ENCODE measurements at regions not wholly inside any gene's neighbourhood (a gene's known extent, or its start where the extent isn't known, plus 50 kb on each side); places are given as distances from the start of the nearest gene placed in this dataset.
"Not testable (repeated sequence)": the region's sequence is repeated elsewhere in the genome, so short reads cannot be mapped to it uniquely, and the experiment has no call there.

DNA sequence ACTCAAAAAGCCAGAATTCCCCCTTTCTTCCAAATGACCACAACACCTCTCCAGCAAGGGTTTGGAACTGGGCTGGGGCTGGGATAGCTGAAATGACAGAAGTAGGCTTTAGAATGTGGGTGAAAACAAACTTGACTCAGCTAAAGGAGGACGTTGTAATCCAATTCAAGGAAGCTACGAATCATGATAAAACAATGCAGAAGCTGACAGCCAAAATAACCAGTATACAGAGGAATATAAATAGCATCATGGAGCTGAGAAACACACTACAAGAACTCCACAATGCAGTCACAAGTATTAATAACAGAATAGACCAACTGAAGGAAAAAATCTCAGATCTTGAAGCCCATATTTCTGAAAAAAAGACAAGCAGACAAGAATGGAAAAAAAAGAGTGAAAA lies 95.8 kb upstream of the TET2 start:
- DNase-seq (ENCODE audit: low spot score): peak; percentile 56

DNA sequence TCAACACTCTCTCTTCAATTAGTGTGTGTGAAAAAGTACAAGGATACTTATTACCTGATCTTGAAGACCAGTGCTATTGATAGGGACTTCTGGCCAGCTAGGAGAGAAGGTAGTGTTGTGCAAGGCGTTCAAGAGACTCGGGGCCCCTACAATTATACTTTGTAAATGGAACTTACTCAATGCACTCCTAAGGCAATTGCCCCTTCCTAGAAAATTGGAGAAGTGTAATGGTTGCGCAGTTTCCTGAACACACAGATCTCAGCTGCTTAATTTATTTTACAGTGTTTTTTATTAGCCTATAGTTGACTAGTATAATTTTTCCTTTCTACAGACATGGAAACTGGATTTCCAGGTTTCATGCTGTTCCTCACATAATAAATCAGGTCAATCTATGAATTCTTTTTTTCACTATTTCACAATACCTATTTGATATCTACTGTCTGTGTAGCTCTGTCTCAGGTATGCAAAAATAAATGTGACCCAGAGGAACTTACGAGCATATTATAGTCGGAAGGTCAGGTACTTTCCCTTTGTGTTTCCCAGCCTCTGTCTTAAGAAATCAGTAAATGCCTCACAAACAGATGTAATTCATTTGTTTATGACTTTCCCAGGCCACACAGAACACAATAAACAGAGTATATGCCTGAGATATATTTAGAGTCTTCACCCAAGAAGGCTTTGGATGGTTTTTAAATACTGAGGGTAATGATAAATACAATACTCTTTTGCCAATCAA lies 89.1 kb upstream of the TET2 start:
- no peak for DNase-seq (ENCODE audit: low spot score)

DNA sequence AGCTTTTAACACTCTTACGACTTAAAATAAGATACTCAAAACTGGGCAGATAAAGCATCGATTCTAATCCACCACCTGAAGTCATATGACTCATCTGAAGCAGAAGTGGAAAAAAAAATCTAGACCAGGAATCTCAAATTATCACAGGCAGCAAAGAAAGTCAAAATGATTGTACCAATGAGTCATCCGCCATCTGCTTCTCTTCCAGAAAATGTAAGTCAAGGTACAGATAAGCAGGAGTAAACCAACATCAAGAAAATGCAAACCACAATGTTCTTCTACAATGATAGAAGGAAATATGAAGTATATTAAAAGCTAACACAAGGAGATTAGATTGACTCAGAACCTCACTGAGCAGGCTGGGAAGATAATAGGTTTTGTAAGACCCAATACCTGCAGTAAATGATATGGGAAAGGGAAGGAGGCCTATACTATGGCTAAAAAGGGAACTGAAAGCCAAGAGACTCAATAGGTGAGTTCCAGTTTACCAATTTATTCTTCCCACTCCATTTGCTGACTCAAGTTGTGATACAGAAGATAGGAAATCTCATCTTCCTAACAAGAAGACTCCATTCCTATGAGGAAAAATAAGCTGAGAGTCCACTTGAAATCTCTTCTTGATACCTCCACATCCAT lies 88.4 kb upstream of the TET2 start:
- DNase-seq (ENCODE audit: low spot score): peak; percentile 56

DNA sequence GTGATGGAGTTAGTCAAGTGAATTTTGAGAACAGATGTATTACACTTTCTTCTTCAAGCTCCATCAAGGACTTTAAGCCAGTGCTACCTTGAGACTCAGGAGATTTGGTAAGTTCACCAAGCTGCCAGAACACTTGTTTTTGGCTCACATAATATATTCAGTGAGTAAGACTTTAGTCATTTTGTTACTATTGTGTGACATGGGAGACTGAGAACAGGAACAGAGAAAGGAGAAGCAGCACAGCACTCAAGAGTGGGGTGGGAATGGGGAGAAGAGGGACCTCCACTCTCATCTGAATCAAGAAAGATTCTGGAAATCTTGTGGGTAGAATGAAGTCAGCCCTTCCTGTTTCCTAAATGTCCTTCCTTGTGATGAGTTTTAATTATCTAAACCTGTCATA lies 87.3 kb upstream of the TET2 start:
- DNase-seq (ENCODE audit: low spot score): peak; percentile 33

DNA sequence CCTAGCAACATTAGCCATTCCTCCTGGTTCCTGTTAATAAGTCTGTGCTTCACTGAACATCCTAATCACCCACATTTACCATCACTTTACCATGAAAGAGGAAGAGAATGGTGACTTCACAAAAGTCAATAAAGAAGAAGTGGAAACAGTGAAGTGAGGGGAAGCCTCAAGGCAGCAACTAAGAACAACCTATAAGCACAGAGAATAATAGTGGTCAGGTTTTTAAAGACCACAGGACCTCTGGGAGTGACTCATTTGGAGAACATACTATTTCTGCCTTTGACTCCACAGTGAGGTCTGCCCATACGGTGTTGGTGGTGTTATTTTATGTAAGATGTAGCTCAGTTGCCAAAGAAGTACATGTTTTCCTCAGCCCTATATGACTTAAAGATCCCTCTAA lies 86.0 kb upstream of the TET2 start:
- peak; percentile 73 for DNase-seq (ENCODE audit: low spot score)

DNA sequence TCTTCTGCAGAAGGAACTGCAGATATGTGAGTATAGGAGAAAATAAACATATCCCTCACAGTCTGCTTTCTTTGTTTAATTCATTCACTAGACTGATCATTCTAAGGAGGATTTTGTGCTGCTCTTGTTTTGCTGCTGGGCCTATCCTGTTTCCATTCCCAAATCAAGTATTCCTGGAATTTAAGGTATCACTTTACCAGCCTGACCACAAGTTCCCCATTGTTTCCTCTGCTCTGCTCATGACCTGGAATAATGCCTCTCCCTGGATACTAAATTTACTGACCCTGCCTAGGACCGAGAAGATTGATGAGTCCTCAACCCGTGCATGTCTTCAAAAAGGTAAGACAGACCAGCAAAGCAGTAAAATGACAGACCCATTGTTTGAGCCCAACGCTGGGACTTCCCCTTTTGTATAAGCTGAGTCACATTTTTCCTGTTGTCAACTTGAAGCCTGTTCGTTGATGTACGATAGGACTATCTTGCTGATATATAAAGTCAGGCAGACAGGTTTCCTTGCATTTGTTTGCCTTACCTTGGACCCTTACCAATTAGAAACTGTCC lies 85.5 kb upstream of the TET2 start:
- peak; percentile 93 for DNase-seq (ENCODE audit: low spot score)

DNA sequence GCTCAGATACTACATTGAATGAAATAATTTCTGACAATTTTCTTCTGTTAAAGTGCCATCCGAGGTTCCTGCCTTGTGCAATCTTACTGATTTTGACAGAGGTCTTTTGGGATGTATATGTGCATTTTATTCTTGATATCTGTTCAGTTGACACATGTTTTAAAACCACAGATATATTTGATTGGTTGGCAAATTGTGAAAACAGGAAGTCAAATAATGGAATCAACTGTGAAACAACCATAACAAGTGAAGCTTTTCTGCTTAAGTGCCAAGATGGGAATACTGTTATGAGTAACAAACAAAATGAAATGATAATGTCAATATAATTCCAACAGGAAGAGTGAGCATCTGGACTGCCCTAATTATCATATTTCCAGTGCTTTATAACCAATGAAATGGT lies 84.9 kb upstream of the TET2 start:
- no peak for DNase-seq (ENCODE audit: low spot score)

DNA sequence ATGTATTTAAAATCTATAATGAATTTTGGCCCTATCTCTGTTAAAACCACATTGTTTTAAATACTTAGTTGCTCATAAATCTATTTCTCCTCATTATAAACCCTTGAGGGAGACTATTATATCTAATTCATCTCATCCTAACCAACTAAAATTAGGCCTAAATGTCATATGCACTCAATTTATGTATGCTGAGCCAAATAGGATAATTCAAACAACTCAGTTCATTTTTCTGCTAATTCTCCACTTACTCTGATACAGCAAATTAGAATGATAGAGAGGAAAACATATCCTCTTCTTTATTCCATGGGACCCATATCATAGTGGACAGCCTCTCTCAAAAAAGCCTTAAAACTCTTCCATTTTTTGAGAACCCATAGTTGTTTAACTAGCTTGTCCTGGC lies 80.3 kb upstream of the TET2 start:
- no peak for DNase-seq (ENCODE audit: low spot score)

DNA sequence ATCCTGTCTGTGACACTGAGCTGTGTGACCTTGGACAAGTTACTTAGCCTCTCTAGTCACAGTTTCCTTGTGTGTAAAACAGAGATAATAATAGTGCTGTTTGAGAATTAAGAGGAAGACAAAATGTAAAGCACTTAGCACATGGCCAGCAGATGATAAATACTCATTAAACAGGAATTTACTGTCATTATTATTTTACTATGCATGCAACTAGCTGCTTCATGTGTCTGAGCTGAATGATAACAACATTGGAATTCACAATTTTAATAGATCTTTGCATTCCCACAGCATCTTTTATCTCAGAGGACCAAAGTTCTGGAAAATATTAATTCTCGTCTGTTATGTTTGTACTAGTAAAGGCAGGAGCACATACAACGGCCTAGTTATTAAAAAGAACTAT lies 79.2 kb upstream of the TET2 start:
- no peak for DNase-seq (ENCODE audit: low spot score)

DNA sequence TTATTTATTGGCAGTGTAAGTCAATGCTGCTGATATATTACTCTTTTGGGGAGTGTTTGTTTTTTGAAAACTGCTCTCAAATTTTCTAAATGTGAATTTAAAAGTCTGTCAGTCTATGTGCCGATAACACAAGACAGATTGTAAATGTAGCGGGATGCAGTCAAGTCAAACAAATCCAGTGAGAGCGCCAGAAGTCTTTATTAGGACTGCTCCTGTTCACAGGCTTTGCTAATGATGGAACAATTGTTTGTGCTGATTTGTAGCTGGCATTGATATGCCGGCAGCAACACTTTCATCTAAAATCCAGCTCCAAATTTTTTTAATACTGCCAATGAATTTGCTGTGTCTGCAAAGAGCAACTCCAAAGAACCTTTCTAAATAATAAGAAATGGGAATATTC lies 78.7 kb upstream of the TET2 start:
- no peak for DNase-seq (ENCODE audit: low spot score)

DNA sequence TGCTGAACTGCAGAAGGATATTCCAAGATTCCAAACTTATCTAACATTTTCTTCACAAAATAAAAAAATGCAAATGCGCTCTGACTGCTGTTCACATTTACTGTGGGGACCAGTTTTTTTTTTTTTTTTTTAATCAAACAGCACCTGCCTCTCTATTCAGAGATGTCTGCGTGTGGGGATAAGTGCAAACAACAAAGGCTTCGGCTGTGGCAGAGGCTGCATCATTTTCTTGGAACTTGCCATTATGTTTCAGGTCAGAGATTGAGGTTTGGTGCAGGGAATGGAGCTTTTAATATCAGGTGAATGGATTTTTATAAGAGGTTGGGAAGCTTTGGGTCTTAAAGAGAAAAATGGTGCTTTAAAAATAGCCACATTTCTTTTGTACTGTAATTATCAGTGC lies 78.2 kb upstream of the TET2 start:
- no peak for DNase-seq (ENCODE audit: low spot score)

DNA sequence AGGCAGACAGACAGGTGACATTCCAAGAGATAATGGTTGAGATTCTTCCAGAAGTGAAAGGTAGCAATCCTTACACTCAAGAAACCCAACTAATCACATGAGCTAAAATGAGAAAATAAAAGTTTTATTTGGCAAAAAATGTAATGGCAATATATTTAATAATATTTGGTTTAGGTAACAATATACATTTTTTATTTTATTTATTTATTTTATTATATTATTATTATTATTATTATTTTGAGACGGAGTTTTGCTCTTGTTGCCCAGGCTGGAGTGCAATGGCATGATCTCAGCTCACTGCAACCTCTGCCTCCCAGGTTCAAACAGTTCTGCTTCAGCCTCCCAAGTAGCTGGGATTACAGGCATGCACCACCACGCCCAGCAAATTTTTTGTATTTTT lies 74.6 kb upstream of the TET2 start:
- not testable (repeated sequence) for DNase-seq (ENCODE audit: low spot score)

DNA sequence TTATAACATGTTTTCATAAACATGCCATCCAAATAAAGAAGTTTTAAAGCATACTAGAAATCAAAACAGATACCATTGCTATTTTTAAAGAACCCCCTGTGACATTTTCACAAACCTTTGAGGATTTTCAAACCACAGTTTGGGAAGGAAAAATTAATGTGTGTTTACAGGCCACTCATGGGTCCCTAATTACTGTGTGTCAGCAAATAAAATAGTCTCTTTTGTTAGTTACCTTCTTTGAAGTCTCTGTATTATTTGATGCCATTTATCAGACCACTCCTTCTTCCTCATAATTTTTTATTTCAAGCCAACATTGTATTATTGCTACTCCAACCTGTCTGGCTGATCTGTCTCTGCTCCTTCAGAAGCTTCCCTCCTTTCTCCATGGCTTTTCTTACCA lies 72.6 kb upstream of the TET2 start:
- DNase-seq (ENCODE audit: low spot score): no peak

DNA sequence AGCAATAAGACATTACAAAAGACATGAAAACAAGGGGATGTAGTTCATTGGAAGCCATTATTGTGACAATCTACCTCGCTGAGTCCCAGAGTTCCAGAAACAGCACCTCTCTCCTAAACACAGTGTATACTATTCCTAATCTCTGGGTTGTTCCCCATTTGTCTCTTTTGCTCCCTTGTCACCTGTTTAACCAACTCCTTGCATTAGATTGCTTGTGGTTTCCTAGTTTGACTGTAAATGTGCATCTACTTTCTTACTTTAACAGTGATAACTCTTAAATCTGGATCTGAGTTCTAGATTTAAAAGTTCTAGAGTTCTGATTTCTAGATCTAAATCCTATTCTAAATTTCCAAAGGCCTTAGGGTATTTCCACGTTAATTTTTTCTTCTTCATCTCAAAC lies 71.6 kb upstream of the TET2 start:
- no peak for DNase-seq (ENCODE audit: low spot score)

DNA sequence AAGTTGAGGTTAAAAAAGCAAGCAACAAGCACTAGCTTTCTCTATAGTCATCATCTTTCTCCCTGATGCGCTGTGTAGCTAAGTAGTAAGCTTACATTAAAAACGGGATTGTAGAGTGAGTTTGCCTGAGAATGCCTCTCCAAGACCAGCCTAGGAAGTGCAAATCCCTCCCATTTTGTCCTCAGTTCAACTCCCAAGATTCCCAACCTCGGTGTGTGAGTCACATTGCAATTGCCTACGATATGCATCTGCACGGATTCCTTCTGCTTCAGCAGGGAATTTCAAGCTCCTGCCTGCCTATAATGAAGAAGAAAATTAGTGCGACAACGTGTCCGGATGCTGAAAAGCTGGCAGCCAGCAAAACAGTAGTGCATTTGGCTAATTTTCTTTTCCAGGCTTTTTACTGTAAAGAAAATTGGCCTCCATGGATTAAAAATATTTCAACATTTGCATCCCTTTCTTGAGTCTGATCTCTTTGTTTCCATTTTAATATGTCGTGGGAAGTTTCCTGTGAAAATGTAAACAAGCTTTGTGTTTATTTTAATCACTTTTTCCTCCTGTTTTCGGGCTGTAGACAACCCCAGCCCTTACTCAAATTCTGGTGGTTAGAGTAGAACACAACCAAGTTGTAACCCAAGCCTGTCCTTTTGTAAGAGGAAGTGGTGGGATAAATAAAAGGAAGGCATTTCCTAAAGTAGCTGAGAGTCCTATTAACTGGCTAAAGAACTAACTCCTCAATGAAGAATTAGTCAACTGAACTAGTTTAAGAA lies 58.4 kb upstream of the TET2 start:
- DNase-seq (ENCODE audit: low spot score): peak; percentile 73

DNA sequence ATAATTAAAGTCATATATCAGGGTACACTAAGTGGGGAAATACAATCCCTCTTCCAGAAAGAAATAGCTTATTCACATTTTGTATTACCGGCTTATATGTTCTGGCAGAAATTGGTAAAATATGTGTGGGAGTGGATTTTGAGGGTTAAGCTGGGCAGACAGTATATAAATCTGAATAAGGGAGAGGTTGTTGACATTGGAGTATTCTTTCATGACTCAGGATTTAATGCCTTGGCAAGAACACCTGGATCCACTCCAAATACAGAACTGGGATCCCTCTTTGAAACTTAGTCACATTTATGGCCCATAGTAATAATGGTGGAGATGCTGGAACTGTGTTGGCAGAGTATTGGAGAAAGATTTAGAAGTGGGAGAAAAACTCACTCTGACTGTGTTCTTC lies 54.3 kb upstream of the TET2 start:
- DNase-seq (ENCODE audit: low spot score): peak; percentile 60

DNA sequence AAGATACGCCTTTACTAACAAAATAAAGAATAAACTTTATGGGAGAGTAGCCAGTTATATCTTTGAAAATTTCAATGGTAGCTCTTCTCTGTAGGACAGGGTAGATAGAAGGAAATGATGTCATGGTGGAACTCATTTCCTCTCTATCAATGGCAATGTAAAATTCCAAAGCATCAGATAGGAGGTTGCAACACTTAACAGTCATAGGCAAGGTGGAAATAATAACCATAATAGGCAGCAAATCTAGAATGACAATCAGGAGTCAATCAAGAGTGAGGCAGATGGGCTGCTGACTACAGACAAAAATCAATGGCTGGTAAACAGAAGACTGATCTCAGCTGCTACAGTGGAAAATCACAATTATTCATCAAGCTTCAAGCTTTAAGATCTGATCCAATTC lies 53.9 kb upstream of the TET2 start:
- DNase-seq (ENCODE audit: low spot score): peak; percentile 37

DNA sequence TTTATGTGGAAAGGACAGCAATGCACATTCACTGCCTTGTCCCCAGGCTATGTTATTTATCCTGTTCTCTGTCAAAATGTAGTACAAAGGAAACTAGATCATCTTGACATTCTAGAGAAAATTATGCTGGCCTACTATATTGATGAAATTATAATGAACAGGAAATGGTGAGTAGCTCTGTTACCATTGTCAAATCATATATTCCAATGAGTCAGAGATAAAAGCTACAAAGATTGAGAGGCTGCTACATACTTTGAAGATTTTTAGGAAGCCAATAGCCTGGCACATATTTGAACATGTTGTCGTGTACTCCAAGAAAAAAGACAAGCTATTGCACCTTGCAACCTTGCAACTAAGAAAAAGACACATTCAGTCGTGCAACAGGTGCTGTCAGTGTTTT lies 52.7 kb upstream of the TET2 start:
- no peak for DNase-seq (ENCODE audit: low spot score)

Data from kidney tubule cell (primary cell).